ENCODE measurements at regions not wholly inside any gene's neighbourhood (a gene's known extent, or its start where the extent isn't known, plus 50 kb on each side); places are given as distances from the start of the nearest gene placed in this dataset.

GRCh38 chr4:22874334-22874912 is 181.7 kb downstream of the GBA3 start:
- TF ChIP-seq, protein P1, sequence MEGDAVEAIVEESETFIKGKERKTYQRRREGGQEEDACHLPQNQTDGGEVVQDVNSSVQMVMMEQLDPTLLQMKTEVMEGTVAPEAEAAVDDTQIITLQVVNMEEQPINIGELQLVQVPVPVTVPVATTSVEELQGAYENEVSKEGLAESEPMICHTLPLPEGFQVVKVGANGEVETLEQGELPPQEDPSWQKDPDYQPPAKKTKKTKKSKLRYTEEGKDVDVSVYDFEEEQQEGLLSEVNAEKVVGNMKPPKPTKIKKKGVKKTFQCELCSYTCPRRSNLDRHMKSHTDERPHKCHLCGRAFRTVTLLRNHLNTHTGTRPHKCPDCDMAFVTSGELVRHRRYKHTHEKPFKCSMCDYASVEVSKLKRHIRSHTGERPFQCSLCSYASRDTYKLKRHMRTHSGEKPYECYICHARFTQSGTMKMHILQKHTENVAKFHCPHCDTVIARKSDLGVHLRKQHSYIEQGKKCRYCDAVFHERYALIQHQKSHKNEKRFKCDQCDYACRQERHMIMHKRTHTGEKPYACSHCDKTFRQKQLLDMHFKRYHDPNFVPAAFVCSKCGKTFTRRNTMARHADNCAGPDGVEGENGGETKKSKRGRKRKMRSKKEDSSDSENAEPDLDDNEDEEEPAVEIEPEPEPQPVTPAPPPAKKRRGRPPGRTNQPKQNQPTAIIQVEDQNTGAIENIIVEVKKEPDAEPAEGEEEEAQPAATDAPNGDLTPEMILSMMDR (IDR thresholded peaks at IDR 0.05; ENCODE audit: low read length): no peak
- TF ChIP-seq EZH2 (optimal IDR thresholded peaks at IDR 0.05; ENCODE audit: low read depth, low read length): no peak
